Liver (tissue), 3 donors: ENCODE measurements at regions not wholly inside any gene's neighbourhood (a gene's known extent, or its start where the extent isn't known, plus 50 kb on each side); places are given as distances from the start of the nearest gene placed in this dataset.

ENCODE experiments used
- TAF1 ChIP-seq: conservative IDR thresholded peaks from 2 replicates; pipeline ENCODE4 v1.6.1; 2016; ENCODE audit warnings: antibody characterized with exemption, mild to moderate bottlenecking
- YY1 ChIP-seq: IDR thresholded peaks from 2 replicates; pipeline ENCODE4 v1.6.1; 2016; ENCODE audit warnings: antibody characterized with exemption, mild to moderate bottlenecking
- TF ChIP-seq, protein P1 (sequence below): IDR thresholded peaks from 2 replicates; pipeline ENCODE4 v1.6.1; 2016; ENCODE audit warnings: antibody characterized with exemption
- TF ChIP-seq, protein P2 (sequence below): fragments of 150-350 bp; IDR thresholded peaks from 2 replicates; pipeline ENCODE4 v1.5.1; 2017; ENCODE audit warnings: improper control_type of control experiment, low read depth, low read length; ENCODE audit not compliant: missing input control
- TF ChIP-seq, protein P3 (sequence below): IDR thresholded peaks from 2 replicates; pipeline ENCODE4 v1.6.1; 2016; ENCODE audit warnings: antibody characterized with exemption
- donor health status: healthy.
- donor health status: healthy.

DNA sequence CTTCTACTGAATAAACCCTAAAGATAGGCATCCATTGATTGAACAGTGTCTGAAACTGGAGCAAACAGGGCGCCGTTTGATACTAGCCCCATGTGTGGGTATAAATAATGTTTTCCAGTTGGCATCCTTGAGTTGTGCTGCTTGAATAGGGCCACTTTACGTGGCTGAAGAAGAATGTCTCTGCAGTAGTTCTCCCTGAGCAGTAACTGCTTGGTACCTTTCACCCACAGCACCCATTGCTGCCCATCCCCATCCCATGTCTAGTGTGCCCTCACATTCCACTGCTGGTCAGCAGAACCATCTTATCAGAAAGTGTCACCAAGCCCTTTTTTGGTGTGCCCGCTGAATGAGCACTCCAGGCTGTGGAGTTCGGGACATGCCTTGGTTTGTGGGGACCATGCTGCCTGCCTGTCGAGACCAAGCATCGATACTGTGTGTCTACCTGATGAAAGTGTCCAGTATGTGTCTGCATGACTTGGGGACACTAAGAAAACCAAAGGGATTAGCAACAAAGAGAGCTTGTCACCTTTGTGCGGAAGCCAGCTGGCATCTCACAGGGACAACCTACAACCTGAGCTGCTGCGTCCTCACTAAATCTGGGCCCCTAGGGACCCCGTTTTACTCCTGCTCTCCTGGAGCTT is 162.0 kb downstream of the TM9SF2 start:
- TF ChIP-seq, protein P1, sequence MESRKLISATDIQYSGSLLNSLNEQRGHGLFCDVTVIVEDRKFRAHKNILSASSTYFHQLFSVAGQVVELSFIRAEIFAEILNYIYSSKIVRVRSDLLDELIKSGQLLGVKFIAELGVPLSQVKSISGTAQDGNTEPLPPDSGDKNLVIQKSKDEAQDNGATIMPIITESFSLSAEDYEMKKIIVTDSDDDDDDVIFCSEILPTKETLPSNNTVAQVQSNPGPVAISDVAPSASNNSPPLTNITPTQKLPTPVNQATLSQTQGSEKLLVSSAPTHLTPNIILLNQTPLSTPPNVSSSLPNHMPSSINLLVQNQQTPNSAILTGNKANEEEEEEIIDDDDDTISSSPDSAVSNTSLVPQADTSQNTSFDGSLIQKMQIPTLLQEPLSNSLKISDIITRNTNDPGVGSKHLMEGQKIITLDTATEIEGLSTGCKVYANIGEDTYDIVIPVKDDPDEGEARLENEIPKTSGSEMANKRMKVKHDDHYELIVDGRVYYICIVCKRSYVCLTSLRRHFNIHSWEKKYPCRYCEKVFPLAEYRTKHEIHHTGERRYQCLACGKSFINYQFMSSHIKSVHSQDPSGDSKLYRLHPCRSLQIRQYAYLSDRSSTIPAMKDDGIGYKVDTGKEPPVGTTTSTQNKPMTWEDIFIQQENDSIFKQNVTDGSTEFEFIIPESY: no peak
- TF ChIP-seq YY1 (no peak), TAF1 (no peak)
- TF ChIP-seq, protein P2, sequence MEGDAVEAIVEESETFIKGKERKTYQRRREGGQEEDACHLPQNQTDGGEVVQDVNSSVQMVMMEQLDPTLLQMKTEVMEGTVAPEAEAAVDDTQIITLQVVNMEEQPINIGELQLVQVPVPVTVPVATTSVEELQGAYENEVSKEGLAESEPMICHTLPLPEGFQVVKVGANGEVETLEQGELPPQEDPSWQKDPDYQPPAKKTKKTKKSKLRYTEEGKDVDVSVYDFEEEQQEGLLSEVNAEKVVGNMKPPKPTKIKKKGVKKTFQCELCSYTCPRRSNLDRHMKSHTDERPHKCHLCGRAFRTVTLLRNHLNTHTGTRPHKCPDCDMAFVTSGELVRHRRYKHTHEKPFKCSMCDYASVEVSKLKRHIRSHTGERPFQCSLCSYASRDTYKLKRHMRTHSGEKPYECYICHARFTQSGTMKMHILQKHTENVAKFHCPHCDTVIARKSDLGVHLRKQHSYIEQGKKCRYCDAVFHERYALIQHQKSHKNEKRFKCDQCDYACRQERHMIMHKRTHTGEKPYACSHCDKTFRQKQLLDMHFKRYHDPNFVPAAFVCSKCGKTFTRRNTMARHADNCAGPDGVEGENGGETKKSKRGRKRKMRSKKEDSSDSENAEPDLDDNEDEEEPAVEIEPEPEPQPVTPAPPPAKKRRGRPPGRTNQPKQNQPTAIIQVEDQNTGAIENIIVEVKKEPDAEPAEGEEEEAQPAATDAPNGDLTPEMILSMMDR: no peak
- TF ChIP-seq, protein P3, sequence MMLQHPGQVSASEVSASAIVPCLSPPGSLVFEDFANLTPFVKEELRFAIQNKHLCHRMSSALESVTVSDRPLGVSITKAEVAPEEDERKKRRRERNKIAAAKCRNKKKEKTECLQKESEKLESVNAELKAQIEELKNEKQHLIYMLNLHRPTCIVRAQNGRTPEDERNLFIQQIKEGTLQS: no peak
